GM21423 (cell line): ENCODE measurements at regions not wholly inside any gene's neighbourhood (a gene's known extent, or its start where the extent isn't known, plus 50 kb on each side); places are given as distances from the start of the nearest gene placed in this dataset.

Source experiments
- ATAC-seq: cut with Tn5 transposase; IDR thresholded peaks from one replicate; pipeline ENCODE4 v1.9.1; 2021; ENCODE audit warnings: mild to moderate bottlenecking, moderate library complexity; ENCODE audit not compliant: unreplicated experiment

DNA sequence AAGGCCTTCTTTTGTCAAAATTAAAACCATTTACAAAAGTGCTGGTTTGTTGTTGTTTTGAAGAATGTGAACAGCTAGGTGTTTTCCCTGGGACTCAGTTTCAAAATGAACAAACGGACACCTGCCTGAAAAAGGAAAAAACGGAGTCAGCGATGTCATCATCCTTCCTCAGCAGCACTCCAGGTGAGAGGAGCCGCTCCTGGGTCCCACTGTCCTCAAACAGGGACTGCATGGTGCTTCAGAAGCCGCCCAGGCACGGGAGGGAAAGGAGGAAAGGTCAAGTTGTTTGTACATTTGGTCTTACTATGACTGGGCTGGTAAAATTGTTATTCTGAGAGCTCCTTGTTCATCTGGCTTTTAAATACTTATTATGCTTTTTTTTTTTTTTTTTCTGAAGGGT, 69.0 kb upstream of the ZSWIM6 start:
- no peak for ATAC-seq

DNA sequence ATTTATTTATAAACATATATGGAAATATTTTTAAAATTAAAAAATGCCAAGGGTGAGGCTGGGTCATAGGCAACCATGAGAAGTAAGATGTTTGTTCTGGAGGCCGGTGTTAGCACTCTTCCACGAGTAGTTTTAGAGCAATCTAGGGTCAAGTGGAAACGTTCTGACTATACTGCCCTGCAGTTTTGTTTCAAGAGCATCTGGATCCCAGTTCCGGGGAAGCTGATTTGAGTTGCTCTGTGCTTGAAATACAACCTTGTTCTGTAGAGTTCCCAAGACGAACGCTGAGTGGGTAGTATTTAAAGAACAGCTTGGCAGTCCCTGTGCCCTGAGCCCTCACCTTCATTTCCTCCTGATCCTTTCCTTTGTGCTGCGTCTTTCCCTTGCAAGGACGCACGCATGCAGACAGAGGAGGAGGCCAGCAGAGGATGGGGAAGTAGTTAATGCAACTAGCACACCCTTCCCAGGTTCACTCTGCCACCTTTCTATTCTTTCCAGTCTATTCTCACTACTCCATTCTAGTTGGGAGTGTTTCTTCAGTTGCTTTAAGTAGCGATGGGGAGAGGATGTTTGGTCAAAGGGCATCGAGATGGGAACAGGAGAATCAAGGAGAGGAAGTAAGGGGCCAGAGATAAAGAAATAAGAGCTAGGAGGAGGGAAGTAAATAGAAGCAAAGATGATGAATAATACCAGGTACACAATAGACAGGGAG, 68.3 kb upstream of the ZSWIM6 start:
- no peak for ATAC-seq

DNA sequence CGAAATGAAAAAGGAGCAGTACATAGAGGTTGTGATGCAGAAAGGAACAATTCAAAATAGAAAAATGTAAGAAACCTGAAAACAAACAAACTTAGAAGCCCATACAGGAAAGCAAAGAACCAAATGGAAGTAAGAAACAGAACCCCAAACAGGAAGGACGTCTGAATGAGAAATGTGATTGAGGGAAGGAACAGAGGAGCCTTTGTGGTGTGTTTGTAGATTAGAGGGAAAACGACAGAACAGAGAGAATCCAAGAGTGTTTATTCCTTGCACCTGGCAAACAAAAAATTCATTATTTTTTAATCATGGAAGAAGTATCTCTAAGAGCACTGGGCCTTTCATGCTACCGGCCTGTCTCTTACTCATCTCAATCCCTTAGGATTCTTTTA, 67.8 kb upstream of the ZSWIM6 start:
- no peak for ATAC-seq

DNA sequence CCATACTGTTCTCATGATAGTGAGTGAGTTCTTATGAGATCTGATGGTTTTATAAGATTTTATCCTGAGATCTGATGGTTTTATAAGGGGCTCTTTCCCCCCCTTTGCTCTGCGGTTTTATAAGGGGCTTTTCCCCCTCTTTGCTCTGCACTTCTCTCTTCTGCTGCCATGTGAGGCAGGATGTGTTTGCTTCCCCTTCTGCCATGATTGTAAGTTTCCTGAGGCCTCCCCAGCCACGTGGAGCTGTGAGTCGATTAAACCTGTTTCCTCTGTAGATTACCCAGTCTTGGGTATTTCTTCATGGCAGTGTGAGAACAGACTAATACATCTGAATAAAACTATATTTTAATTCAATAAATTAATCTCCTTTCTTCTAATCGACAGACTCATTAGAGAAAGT, 64.9 kb upstream of the ZSWIM6 start:
- no peak for ATAC-seq

DNA sequence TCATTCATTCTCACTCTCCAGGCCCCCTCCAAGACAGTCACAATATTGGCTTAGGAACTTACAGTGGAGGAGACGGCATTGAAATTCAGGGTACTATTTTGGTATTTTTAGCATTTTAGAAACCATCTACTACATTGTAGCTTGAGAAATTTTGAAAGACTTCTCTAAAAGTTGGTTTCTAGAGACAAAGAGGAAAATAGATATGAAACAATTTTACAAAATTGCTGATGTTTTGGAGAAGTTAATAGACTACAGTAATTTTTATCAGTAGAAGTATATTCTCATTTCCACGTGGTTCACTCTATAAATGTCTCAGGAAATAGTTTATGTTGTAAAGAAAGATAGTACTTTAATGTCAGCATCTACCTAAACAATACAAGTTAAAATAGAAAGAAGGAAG, 63.2 kb upstream of the ZSWIM6 start:
- no peak for ATAC-seq

DNA sequence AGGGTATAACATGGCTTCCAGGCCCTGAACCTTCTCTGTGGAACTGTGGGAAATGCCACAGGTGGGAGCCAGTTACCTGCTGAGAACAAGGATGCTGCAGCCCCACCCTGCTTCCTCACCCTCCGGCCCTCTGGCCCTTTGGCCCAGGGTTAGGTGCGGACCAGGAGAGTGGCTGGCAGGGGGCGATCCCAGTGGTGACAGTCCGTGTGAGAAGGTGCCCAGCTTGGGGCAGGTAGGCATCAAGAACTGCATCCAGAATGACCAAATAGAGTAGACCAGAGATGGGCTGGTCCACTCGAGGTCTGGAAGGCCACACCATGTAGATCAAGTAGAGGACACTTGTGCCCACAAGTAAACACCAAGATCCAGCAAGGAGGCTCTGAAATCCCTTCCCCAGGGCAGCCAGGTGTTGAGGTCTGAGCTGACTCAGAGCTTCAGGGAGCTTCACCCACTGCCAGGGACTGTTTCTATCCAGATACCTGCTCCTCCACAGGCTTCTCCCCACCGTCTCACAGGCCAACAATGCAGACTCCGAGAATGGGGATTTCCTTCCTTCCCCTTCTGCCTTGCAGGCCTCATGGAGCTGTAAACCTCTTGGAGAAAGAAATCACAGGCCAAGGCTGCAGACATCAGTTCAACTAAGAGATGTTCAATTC, 61.4 kb upstream of the ZSWIM6 start:
- ATAC-seq: no peak

DNA sequence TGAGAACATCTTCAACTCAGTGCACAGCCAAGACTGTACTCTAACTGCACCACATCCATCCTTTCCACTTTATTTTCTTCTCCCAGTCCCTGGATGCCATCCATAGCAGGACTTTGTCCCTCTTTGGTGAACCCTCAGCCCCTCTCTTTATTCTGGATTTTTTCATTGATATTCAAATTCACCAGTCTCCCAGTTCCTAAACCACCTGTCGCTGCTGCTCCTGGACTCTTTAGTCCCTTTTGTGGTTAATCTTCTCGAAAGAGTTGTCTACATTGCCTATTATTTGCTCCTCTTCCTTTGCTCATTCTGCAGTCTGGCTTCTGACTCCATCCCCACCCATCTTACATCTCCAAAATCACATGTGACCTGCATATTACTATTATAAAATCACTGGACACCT, 59.4 kb upstream of the ZSWIM6 start:
- ATAC-seq: no peak

DNA sequence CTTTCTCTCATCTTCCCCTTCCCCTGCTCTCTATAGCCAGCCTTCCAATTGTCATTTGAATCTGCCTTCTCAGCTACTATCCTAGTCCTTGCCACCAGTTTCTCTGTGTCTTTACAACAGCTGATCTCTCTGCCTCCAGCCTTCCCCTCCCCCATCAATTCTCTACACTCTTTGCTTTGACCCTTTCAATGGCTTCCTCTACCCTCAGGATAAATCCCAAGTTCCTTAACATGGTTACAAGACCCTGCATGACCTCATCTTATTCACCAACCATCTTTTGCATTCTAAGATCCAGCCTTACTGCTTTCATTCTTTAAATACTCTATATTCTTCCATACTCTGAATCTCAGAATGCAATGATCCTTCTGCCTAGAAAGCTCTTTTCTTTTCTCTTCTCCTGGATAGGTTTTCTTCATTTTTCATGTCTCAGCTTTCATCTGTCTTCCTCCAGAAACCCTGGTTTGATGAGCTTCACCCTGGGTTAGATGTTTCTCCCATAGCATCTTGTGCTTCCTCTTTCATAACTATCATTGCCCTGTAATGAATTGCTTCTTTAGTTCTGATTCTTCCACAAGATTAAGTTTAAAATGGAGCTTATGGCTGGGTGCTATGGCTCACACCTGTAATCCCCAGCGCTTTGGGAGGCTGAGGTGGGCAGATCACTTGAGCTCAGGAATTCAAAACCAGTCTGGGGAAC, 58.6 kb upstream of the ZSWIM6 start:
- ATAC-seq: no peak

DNA sequence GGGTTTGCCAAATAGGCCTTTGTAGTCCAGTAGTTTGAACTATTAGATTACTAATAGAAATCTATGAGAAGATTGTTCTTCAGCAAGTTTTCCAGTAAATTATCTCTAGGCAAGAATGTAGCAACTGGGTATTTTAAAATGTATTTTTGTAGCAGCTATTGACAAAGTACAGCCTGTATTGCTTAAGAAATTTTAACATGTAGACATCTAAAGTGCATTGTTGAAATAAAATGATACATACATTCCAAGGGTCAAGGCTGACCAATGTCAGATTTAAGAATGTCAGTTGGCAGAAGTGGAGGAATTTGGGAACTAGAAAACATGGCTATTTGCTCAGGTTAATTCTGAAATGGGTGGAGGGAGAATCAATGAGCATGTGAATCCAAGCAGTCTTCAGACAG, 57.5 kb upstream of the ZSWIM6 start:
- no peak for ATAC-seq

DNA sequence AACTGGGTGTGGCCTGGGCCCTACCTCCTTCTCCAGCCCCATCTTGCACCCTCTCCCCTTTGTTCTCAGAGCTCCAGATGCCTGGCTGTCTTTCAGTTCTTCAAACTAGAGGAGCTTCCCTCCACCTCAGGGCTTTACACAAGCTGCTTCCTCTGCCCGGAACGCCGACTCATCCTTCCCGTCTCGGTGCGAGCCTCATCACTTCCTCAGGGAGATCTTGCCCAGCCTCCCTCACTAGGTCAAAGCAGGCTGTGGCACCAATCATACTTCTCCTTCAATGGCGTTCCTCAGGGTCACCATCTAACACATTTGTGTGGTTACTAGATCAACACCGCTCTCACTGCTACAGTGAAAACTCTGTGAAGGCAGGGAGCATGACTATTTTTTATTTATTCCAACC, 56.2 kb upstream of the ZSWIM6 start:
- peak; percentile 35 for ATAC-seq

DNA sequence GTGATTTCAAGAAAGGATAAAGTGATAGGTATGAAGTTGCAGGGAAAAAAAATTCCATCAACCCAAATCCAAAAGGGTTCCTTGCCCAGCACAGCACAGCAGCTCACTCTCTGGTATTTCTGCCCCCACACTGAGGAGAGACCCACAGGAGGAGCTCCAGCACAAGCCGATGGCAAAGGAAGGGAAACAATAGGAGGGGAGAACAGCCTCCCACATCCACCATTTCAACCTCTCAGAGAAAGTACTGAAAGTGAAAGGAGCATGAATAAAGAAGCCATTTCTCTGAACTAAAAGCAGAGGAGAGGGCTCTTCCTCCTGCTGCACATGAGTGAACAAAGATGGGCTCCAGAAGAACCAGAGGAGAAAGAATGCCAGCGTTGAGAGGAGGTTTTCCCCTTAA, 54.9 kb upstream of the ZSWIM6 start:
- ATAC-seq: peak; percentile 34

DNA sequence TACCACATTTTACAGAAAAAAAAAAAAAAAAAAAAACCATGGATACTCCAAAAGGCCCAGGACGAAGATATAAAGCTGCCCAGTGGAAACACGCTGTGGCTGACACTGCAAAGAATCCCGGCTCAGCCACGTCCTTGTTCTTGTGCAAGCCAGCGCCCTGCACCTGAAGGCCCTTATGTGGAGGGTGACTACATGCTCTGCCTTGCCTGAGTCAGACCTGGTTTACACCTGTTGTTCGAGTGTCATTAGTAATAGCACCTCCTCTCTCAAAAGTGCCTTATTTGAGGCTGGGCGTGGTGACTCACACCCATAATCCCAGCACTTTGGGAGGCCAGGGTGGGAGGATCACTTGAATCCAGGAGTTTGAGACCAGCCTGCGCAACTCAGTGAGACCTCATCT, 54.3 kb upstream of the ZSWIM6 start:
- no peak for ATAC-seq

DNA sequence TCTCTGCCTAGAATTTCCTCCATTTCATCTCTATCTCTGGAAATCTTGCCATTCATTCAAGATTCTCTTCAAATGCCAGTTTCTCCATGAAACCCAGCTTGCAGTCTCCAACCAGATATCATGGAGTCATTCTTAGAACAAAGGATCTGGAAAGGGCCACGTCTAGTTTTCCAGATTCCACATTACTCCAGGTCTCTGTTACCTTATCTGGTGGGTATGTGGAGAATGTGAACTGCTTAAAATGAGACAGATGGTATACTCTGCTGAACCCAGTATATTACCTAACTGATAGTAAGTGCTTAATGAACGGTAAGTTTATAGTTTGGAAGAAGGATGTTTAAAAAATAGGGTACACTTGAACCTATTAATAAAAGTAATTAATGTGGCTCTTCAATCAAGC, 52.3 kb upstream of the ZSWIM6 start:
- no peak for ATAC-seq

DNA sequence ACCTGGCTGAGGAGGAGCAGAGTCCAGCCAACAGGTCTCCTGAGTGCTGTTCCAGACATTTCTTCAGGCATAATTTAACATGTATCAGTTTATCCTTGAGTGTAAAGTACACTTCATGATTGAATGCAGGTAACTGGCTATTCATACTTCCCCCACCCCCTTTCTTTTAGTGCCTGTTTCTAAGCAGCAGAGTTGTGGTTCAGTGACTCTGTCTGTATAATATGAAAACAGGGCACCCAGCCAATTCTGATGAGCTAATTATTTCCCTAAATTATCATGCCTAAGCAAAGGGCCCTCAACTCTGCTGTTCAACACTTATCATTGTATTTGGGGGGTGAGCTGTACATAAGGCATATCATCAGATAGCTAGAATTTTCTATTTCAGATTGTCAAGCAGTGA, 51.9 kb upstream of the ZSWIM6 start:
- ATAC-seq: peak; percentile 36

DNA sequence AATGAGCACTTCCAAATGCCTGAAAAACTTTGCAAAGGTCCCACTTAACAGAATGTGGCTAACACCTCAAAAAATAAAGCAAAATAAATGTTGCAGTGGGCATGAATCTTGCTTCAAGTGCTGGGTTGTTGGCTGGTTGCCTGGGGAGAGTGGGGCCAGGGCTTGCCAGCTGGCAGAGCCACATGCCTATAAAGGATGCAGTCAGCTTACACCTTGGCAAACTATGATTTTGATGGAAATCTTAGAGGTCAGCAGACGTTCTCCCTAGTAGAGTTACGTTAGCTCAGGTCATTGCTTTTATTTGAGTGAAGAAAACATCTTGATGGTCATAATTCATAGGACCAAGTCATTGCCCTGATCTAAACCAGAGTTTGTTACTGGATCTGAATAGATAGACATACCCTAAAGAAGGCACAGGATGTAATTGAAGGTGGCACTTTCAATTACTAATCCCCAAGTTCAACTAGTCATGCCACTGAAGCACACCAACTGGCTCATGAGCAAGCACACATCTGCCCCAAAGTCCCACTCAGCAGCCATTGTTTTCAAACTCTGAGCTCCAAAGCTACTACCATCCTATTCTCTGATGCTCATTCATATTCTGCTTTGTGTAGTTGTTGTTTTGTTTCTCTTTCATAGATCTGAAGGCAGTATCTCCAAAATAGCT, 51.2 kb upstream of the ZSWIM6 start:
- ATAC-seq: no peak

DNA sequence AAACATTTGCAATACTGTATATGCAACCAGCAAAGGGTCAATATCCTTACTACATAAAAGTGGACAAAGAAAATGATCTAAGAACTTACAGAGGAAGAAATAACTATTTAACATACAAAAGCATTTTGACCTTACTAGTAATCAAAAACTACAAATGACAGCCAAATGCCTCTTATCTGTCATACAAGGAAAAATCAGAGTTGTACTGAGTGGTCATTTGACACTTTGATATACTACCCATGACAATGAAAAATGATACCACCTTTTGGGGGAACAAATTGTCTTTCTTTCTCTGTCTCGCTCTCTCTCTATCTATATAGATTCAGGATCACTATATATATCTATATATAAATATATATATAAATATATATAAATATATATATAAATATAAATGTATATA, 50.4 kb upstream of the ZSWIM6 start:
- ATAC-seq: no peak
